GM18508 (cell line): ENCODE measurements at regions not wholly inside any gene's neighbourhood (a gene's known extent, or its start where the extent isn't known, plus 50 kb on each side); places are given as distances from the start of the nearest gene placed in this dataset.
"Not testable (repeated sequence)": the region's sequence is repeated elsewhere in the genome, so short reads cannot be mapped to it uniquely, and the experiment has no call there.

Experiments used
- ATAC-seq: cut with Tn5 transposase; IDR thresholded peaks from one replicate; pipeline ENCODE4 v1.9.1; 2021; ENCODE audit warnings: moderate number of reproducible peaks; ENCODE audit not compliant: insufficient read depth, unreplicated experiment

GRCh38 chr3:162729686-162730085, 1233.1 kb downstream of the OTOL1 start:
- ATAC-seq, result no peak

GRCh38 chr3:162731961-162732360, 1235.4 kb downstream of the OTOL1 start:
- ATAC-seq, result not testable (repeated sequence)

GRCh38 chr3:162738784-162739183, 1242.2 kb downstream of the OTOL1 start:
- no peak for ATAC-seq

GRCh38 chr3:162740941-162741596, 1244.5 kb downstream of the OTOL1 start:
- no peak for ATAC-seq

DNA sequence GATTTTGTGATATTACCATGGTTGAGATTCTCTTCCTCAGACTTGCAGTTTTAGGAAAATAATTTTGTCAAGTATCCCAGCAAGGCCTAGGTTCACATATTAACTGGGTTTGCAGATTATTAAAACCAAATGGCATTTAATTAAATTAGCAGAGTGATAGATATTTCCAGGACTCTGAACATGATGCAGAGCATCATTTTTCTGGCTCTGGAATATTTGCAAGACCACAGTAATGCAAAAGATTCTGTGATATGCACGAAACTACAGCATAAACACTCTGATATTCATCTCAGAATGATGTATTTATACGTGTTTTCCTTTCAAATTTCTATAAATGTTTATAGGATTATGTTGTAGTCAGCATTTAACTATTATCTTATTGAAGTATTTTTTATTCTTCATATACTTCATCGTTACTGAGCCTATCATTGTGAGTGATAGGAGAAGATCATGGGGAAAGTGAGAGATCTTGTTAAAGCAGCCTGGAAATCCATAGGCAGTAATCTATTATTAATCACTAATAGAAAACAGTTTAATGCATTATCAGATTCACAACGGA, 1245.6 kb downstream of the OTOL1 start:
- no peak for ATAC-seq

- no peak for ATAC-seq
Measured at GRCh38 chr3:162743091-162743490, 1246.5 kb downstream of the OTOL1 start.

DNA sequence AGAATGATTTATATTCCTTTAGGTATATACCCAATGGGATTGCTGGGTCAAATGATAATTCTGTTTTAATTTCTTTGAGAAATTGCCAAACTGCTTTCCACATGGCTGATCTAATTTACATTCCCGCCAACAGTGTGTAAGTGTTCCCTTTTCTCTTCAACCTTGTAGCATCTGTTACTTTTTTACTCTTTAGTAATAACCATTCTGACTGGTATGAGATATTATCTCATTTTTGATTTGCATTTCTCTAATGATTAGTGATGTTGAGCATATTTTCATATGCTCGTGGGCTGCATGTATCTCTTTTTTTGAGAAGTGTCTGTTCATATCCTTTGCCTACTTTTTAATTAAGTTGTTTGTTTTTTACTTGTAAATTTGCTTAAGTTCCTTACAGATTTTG, 1264.2 kb downstream of the OTOL1 start:
- no peak for ATAC-seq

GRCh38 chr3:162764051-162764807, 1267.6 kb downstream of the OTOL1 start:
- no peak for ATAC-seq

- ATAC-seq, result no peak
Measured at GRCh38 chr3:162764808-162765071, 1268.1 kb downstream of the OTOL1 start.

DNA sequence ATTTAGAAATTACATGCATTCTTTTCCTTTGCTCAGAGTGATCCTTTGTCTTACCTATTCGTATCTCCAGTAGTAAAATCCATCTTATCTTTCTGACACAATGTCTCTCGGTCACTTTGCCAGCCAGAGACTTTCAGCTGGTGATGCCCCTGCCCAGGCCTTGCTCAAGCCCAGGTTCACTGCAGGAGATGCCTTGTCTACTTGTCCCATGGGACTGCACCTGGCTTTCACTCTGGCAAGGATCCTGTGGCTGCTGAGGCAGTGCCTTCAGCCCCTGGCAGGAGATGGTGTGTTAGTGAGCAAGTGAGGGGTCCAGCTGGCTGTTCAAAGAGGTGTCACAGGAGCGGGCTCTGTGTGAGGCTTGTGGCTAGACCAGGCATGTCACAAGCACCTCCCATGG, 1268.9 kb downstream of the OTOL1 start:
- no peak for ATAC-seq

DNA sequence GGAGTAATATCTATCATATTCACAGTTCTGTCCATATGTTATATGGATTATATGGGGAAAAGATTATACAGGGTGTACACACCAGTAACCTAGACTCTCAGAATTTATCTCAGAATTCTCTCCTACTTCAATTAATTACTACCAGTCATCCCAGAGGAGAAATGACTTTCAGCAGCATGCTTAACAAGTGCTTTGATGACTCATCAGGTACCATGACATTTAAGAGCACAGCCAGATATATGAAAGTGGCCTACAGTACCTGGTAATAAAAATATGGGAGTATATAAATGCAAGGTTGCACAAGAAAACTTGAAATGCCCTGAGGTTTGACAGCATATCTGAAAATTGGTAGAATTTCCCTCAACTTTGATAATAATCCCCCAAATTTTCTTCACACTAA, 1273.0 kb downstream of the OTOL1 start:
- ATAC-seq, result no peak

GRCh38 chr3:162770551-162770950, 1273.9 kb downstream of the OTOL1 start:
- no peak for ATAC-seq

DNA sequence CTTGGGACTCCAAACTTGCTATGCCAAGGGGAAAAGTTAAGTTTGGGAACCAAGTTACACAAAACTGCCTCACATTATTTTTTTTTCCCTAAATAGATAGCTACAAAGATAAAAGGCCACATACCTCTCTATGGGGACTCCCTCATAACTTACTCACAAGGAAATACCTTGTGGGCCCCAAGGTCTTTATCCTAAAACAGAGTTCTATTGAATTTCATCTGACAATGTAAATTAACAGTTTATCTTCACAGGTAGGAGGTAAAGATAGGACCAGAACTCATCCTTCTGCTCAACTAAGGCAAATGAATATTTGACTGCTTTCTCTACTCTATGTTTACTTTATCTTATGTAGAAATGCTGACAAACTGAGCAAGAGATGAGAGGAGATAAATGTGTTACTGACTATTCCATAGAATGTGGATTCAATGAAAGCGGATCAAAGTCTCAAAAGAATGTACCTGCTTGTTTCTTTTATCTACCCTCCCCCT, 1278.0 kb downstream of the OTOL1 start:
- ATAC-seq, result no peak

DNA sequence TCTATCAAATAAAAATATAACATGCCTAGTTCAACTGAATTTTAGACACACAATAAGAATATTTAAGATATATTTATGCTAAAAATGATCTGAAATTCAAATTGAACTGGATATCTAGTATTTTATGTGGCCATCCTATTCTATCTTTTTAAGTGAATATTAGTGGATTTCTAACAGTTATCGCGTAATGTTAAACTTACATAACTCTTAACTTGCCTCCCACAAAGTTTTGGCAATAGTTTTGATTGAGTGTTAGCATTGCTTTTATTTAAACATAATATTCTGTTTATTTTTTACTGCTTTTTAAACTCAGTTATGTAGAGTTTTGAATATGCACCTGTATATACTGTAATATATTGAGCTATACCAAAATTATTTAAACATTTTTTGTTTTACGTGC, 1279.5 kb downstream of the OTOL1 start:
- no peak for ATAC-seq

GRCh38 chr3:162777118-162777517, 1280.5 kb downstream of the OTOL1 start:
- ATAC-seq, result no peak

DNA sequence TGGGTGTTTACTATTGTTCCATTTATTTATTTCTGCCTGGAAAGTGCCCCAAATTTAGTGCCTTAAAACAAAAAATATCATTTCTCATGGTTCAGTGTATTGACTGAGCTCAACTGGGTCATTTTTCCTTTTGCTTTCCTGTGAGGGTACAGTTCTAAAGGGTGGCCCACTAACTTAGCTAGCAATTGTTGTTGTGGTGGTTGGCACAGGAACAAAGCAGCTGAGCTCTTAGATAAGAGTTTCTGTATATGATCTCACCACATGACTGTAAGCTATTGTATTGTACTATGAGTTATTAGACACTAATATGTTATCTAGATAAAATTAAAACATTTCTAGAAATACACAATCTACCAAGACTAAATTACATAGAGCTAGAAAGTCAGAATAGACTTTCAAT, 1283.7 kb downstream of the OTOL1 start:
- no peak for ATAC-seq

DNA sequence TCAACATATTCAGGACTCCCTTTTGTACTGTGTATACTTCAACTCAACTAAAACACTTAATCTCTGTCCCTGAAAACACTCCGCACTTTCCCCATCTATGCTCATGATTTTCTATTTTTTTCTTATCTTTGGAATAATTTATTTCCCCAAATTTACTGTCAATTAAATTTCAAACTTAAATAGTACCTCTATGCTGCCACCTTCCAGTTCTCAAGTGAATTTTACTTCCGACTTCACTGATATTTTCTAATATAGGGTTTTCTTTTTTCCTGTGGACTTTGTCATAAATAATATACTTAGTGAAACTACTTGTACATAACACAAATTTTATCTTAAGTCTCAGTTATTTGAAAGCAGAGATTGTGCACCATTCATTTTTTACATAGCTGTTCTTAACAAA, 1303.3 kb downstream of the OTOL1 start:
- ATAC-seq, result no peak

- ATAC-seq, result no peak
Measured at GRCh38 chr3:162802228-162802965, 1305.8 kb downstream of the OTOL1 start.

GRCh38 chr3:162810776-162811175, 1314.2 kb downstream of the OTOL1 start:
- ATAC-seq, result no peak

GRCh38 chr3:162842549-162843216, 1346.1 kb downstream of the OTOL1 start:
- no peak for ATAC-seq

GRCh38 chr3:162845918-162846317, 1349.3 kb downstream of the OTOL1 start:
- ATAC-seq, result no peak
